ENCODE measurements at regions not wholly inside any gene's neighbourhood (a gene's known extent, or its start where the extent isn't known, plus 50 kb on each side); places are given as distances from the start of the nearest gene placed in this dataset.

- TF ChIP-seq CTCF (IDR thresholded peaks at IDR 0.05; ENCODE audit: borderline replicate concordance, extremely low read depth, low read length, poor library complexity, severe bottlenecking) (no peak), EZH2 (IDR thresholded peaks at IDR 0.05; ENCODE audit: borderline replicate concordance, low read depth, low read length, severe bottlenecking) (no peak)
Measured at GRCh38 chr2:5373200-5373599, 319.0 kb upstream of the SOX11 start.

All from DND-41 (cell line).